ENCODE measurements at regions not wholly inside any gene's neighbourhood (a gene's known extent, or its start where the extent isn't known, plus 50 kb on each side); places are given as distances from the start of the nearest gene placed in this dataset.

- TF ChIP-seq POLR2AphosphoS5 (IDR thresholded peaks at IDR 0.05; ENCODE audit: low read length) = no peak
- TF ChIP-seq MEF2A (IDR thresholded peaks at IDR 0.05; ENCODE audit: insufficient read depth, low read depth, low read length) = no peak
- TF ChIP-seq BHLHE40 (IDR thresholded peaks at IDR 0.05; ENCODE audit: borderline replicate concordance in 1 of 2, low read depth in 2 of 2, low read length in 1 of 2) = no peak
- no peak for TF ChIP-seq ZNF274 (IDR thresholded peaks at IDR 0.05; ENCODE audit: insufficient read depth, insufficient read length)
- no peak for TF ChIP-seq GATAD2B (conservative IDR thresholded peaks at IDR 0.05; ENCODE audit: low read depth)
Measured at GRCh38 chr9:109996936-109997580, 210.9 kb downstream of the C9orf152 start.
